CD4-positive, alpha-beta T cell (primary cell): ENCODE measurements at regions not wholly inside any gene's neighbourhood (a gene's known extent, or its start where the extent isn't known, plus 50 kb on each side); places are given as distances from the start of the nearest gene placed in this dataset.

Experiments
- ATAC-seq: fragments of 200-7000 bp; cut with Tn5 transposase; one replicate; pipeline ENCODE4 v1.10.0; 2022; ENCODE audit warnings: mild to moderate bottlenecking; ENCODE audit not compliant: poor library complexity
- CTCF ChIA-PET: fragments of 350-600 bp; sonication (Branson Sonifier 250); formaldehyde crosslinking; loops from one replicate; lab custom pipeline; 2021; ENCODE audit warnings: antibody characterized with exemption, inconsistent platforms; lab: Charles Lee
- POLR2A ChIA-PET: fragments of 350-600 bp; sonication (Branson Sonifier 250); formaldehyde crosslinking; loops from one replicate; lab custom pipeline; 2021; ENCODE audit warnings: antibody characterized with exemption, inconsistent platforms; lab: Charles Lee
- DNase-seq, 14 experiments: peaks; one replicate each; pipeline ENCODE4 v3.0.0-alpha.2; 2013 to 2020; ENCODE audit warnings: mixed read lengths in 2 of 14
- H3K27ac ChIP-seq, 2 donors: one replicate each; pipeline versions ENCODE4 v1.5.1 to v1.7.0; 2013; ENCODE audit warnings: low read length in 2 of 2, low read depth in 1 of 2, mild to moderate bottlenecking in 1 of 2
- H3K27me3 ChIP-seq, 2 experiments: 1 replicate in 1 of 2; 2 replicates in 1 of 2; pipeline versions ENCODE4 v1.6.1 to v1.7.0; 2013; ENCODE audit warnings: low read length in 2 of 2, control low read depth in 1 of 2, mild to moderate bottlenecking in 1 of 2, moderate library complexity in 1 of 2; ENCODE audit not compliant: insufficient read depth in 2 of 2, control insufficient read depth in 1 of 2
- H3K36me3 ChIP-seq: one replicate; pipeline ENCODE4 v1.6.1; 2013; ENCODE audit warnings: low read length, control low read depth; ENCODE audit not compliant: insufficient read depth
- H3K4me1 ChIP-seq: one replicate; pipeline ENCODE4 v1.6.1; 2013; ENCODE audit warnings: low read length, control low read depth; ENCODE audit not compliant: insufficient read depth
- H3K4me3 ChIP-seq: one replicate; pipeline ENCODE4 v1.5.1; 2013; ENCODE audit warnings: mild to moderate bottlenecking, low read length, moderate library complexity
- H3K9me3 ChIP-seq, 2 experiments: 1 replicate in 1 of 2; 2 replicates in 1 of 2; pipeline versions ENCODE4 v1.6.1 to v1.7.0; 2013; ENCODE audit warnings: low read length in 2 of 2, mild to moderate bottlenecking in 2 of 2, control low read depth in 1 of 2, moderate library complexity in 1 of 2; ENCODE audit not compliant: control insufficient read depth in 1 of 2, insufficient read depth in 1 of 2
- H3K27ac Mint-ChIP-seq: one replicate; pipeline ENCODE4 v1.8.0; 2020; ENCODE audit warnings: mixed read lengths
- H3K27me3 Mint-ChIP-seq: one replicate; pipeline ENCODE4 v1.8.0; 2021; ENCODE audit warnings: mixed read lengths
- H3K36me3 Mint-ChIP-seq: one replicate; pipeline ENCODE4 v1.8.0; 2021; ENCODE audit warnings: low read depth, mixed read lengths
- H3K4me1 Mint-ChIP-seq: one replicate; pipeline ENCODE4 v1.8.0; 2021; ENCODE audit warnings: low read depth, mixed read lengths
- H3K4me3 Mint-ChIP-seq: one replicate; pipeline ENCODE4 v1.8.0; 2020; ENCODE audit warnings: mild to moderate bottlenecking, mixed read lengths
- H3K9me3 Mint-ChIP-seq: one replicate; pipeline ENCODE4 v1.8.0; 2020; ENCODE audit warnings: mixed read lengths
- CTCF ChIP-seq: fragments of 200-600 bp; IDR thresholded peaks from one replicate; pipeline ENCODE4 v1.8.0; 2022; ENCODE audit warnings: antibody characterized with exemption, mild to moderate bottlenecking
- intact Hi-C, 2 experiments: fragments of 100-400 bp; cut with DNase I in 1 of 2; cut with micrococcal nuclease in 1 of 2; formaldehyde crosslinking; loops; one replicate each; pipeline versions ENCODE4 v1.15.1 to v1.9.0; 2023 to 2025; cut with DNase I, micrococcal nuclease

DNA sequence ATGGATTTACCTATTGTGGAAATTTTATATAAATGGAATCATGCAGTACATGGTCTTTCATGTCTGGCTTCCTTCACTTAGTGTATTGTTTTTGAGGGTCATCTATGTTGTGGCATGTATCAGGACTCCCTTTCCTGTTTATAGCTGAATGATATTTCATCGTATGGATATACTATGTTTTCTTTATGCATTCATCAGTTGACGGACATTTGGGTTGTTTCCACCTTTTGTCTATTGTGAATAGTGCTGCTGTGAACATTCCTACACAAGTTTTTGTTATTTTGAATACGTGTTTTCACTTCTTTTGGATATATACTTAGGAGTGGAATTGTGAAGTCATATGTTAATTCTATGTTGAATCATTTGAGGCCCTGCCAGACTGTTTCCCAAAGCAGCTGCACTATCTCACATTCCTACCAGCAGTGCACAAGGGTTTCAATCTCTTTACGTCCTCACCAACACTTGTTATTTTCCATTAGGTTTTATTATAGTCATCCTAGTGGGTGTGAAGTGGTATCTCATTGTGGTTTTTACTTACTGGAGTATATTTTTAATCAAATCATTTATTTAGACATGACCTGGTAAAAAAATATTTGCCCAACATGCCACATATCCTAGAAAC lies 262.7 kb downstream of the DLEU7 start:
- no peaks in the 10 kb centered on the region for H3K27me3 Mint-ChIP-seq
- POLR2A ChIA-PET: no interaction called here
- no peaks in the 10 kb centered on the region for H3K4me1 Mint-ChIP-seq
- no peak overlapping the region for H3K4me3 Mint-ChIP-seq
- intact Hi-C loops: no loop called here
- H3K27ac Mint-ChIP-seq: no peak overlapping the region
- CTCF ChIA-PET: no interaction called here
- H3K36me3 Mint-ChIP-seq: no peaks in the 10 kb centered on the region
- H3K36me3 ChIP-seq: no peaks in the 10 kb centered on the region
- no peak overlapping the region for H3K4me3 ChIP-seq
- H3K27me3 ChIP-seq: no peaks in the 10 kb centered on the region
- DNase-seq (no peak), ATAC-seq (no peak)
- no peak for TF ChIP-seq CTCF
- H3K9me3 ChIP-seq: no peaks in the 10 kb centered on the region
- H3K4me1 ChIP-seq: no peaks in the 10 kb centered on the region
- H3K9me3 Mint-ChIP-seq: no peaks in the 10 kb centered on the region
- no peak overlapping the region for H3K27ac ChIP-seq

DNA sequence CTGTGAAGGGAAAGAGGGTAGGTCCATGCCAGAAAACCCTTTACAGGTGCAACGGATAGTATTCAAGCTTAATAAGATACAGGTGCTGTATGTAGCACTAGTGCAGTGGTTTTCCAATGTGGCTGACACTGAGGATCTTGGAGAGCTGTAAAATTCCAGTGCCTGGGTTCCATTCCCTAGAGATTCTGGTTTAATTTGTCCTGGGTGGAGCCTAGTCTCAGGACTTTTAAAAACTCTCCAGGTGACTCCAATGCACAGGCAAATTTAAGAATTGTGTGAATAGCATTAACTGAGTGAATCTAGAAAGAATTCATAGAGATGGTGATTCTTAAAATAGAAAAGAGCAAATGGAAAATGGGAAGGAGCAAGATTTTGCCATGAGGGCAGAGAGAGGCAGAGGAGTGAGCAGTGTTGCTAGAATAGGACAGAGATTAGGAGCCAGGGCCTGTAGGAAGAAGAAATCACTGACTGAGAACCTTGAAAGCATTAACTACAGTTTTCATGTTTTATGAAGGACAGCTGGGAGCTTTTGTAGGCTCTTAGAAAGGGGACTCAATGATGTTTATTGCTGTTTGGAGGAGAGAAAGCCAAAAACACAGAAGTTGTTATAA lies 261.8 kb downstream of the DLEU7 start:
- no peak for DNase-seq
- no peak overlapping the region for H3K4me3 Mint-ChIP-seq
- H3K27ac Mint-ChIP-seq: no peak overlapping the region
- H3K36me3 Mint-ChIP-seq: no peaks in the 10 kb centered on the region
- TF ChIP-seq CTCF: no peak
- Histone ChIP-seq H3K4me1 (no peaks in the 10 kb centered on the region), H3K9me3 (no peaks in the 10 kb centered on the region), H3K4me3 (no peak overlapping the region), H3K27me3 (no peaks in the 10 kb centered on the region), H3K27ac (no peak overlapping the region), H3K36me3 (no peaks in the 10 kb centered on the region)
- no peaks in the 10 kb centered on the region for H3K4me1 Mint-ChIP-seq
- no peak for ATAC-seq
- ChIA-PET CTCF (no interaction called here), POLR2A (interaction anchor here (0.6 kb wide), 1 partner anchor 244 kb away, joined by 3 read pairs; no protein-coding TSS in a partner anchor)
- H3K9me3 Mint-ChIP-seq: no peaks in the 10 kb centered on the region
- no peaks in the 10 kb centered on the region for H3K27me3 Mint-ChIP-seq
- intact Hi-C loops: no loop called here

GRCh38 chr13:50584856-50585580 lies 258.5 kb downstream of the DLEU7 start:
- Mint-ChIP-seq H3K27ac (no peak overlapping the region), H3K4me3 (no peak overlapping the region), H3K4me1 (no peaks in the 10 kb centered on the region), H3K9me3 (no peaks in the 10 kb centered on the region), H3K27me3 (no peaks in the 10 kb centered on the region), H3K36me3 (no peaks in the 10 kb centered on the region)
- ChIA-PET CTCF (interaction anchor here (1.1 kb wide), 1 partner anchor 9 kb away, joined by 3 read pairs; no protein-coding TSS in a partner anchor), POLR2A (no interaction called here)
- no peak for DNase-seq
- no peaks in the 10 kb centered on the region for H3K9me3 ChIP-seq
- intact Hi-C loops: no loop called here
- no peak overlapping the region for H3K4me3 ChIP-seq
- ATAC-seq: no peak
- H3K4me1 ChIP-seq: no peaks in the 10 kb centered on the region
- no peaks in the 10 kb centered on the region for H3K27me3 ChIP-seq
- no peak overlapping the region for H3K27ac ChIP-seq
- TF ChIP-seq CTCF: no peak
- no peaks in the 10 kb centered on the region for H3K36me3 ChIP-seq
